SK-N-SH treated with all-trans-retinoic acid at 6 μM for 48 hours (cell line): ENCODE measurements at regions not wholly inside any gene's neighbourhood (a gene's known extent, or its start where the extent isn't known, plus 50 kb on each side); places are given as distances from the start of the nearest gene placed in this dataset.

Experiments used
- ATAC-seq: fragments of 200-7000 bp; cut with Tn5 transposase; 3 replicates; pipeline ENCODE4 v1.9.1; 2020; ENCODE audit warnings: mild to moderate bottlenecking, moderate library complexity
- ARNTL ChIP-seq: fragments of 450-650 bp; formaldehyde crosslinking; IDR thresholded peaks from 2 replicates; pipeline ENCODE4 v1.5.0; 2020; ENCODE audit warnings: low read depth, mild to moderate bottlenecking, moderate library complexity, borderline replicate concordance
- BACH2 ChIP-seq: fragments of 250-450 bp; sonication (Bioruptor Pico); IDR thresholded peaks from 2 replicates; pipeline ENCODE4 v1.9.0; 2021; ENCODE audit warnings: mild to moderate bottlenecking, borderline replicate concordance
- CSDC2 ChIP-seq: fragments of 250-450 bp; sonication (Bioruptor Pico); IDR thresholded peaks from 2 replicates; pipeline ENCODE4 v1.5.0; 2020; ENCODE audit warnings: mild to moderate bottlenecking, moderate library complexity
- ESRRG ChIP-seq: fragments of 250-450 bp; sonication (Bioruptor Pico); IDR thresholded peaks from 2 replicates; pipeline ENCODE4 v1.6.1; 2021; ENCODE audit warnings: mild to moderate bottlenecking
- GLIS3 ChIP-seq: fragments of 250-450 bp; sonication (Bioruptor Pico); IDR thresholded peaks from 2 replicates; pipeline ENCODE4 v1.5.0; 2020; ENCODE audit warnings: mild to moderate bottlenecking, moderate library complexity
- ISL1 ChIP-seq: fragments of 250-450 bp; sonication (Bioruptor Pico); IDR thresholded peaks from 2 replicates; pipeline ENCODE4 v2.1.2; 2022; ENCODE audit warnings: mild to moderate bottlenecking, moderate library complexity
- OSR1 ChIP-seq: fragments of 250-450 bp; sonication (Bioruptor Pico); IDR thresholded peaks from 2 replicates; pipeline ENCODE4 v1.8.0; 2022; ENCODE audit warnings: moderate library complexity, mild to moderate bottlenecking, inconsistent platforms
- PATZ1 ChIP-seq: fragments of 250-450 bp; sonication (Bioruptor Pico); IDR thresholded peaks from 2 replicates; pipeline ENCODE4 v1.8.0; 2020; ENCODE audit warnings: mild to moderate bottlenecking, moderate library complexity, borderline replicate concordance
- POU6F1 ChIP-seq: fragments of 250-450 bp; sonication (Bioruptor Pico); IDR thresholded peaks from 2 replicates; pipeline ENCODE4 v1.8.0; 2021; ENCODE audit warnings: low read depth, mild to moderate bottlenecking, moderate library complexity, borderline replicate concordance
- PPARA ChIP-seq: fragments of 250-450 bp; sonication (Bioruptor Pico); IDR thresholded peaks from 2 replicates; pipeline ENCODE4 v1.5.0; 2020; ENCODE audit warnings: mild to moderate bottlenecking, borderline replicate concordance
- RARB ChIP-seq: fragments of 250-450 bp; sonication (Bioruptor Pico); IDR thresholded peaks from 2 replicates; pipeline ENCODE4 v1.8.0; 2021; ENCODE audit warnings: mild to moderate bottlenecking, moderate library complexity
- SNAI2 ChIP-seq: fragments of 250-450 bp; sonication (Bioruptor Pico); IDR thresholded peaks from 2 replicates; pipeline ENCODE4 v1.5.0; 2020; ENCODE audit warnings: mild to moderate bottlenecking, moderate library complexity
- TCF4 ChIP-seq: fragments of 250-450 bp; sonication (Bioruptor Pico); IDR thresholded peaks from 2 replicates; pipeline ENCODE4 v1.8.0; 2021; ENCODE audit warnings: mild to moderate bottlenecking, moderate library complexity, borderline replicate concordance
- TOX ChIP-seq: fragments of 250-450 bp; sonication (Bioruptor Pico); IDR thresholded peaks from 2 replicates; pipeline ENCODE4 v1.8.0; 2021; ENCODE audit warnings: mild to moderate bottlenecking, moderate library complexity, borderline replicate concordance
- TSHZ2 ChIP-seq: fragments of 250-450 bp; sonication (Bioruptor Pico); IDR thresholded peaks from 2 replicates; pipeline ENCODE4 v1.5.0; 2020; ENCODE audit warnings: mild to moderate bottlenecking, moderate library complexity
- ZC3H10 ChIP-seq: fragments of 250-450 bp; sonication (Bioruptor Pico); IDR thresholded peaks from 2 replicates; pipeline ENCODE4 v1.5.1; 2021; ENCODE audit warnings: mild to moderate bottlenecking, moderate library complexity
- ZFP3 ChIP-seq: fragments of 250-450 bp; sonication (Bioruptor Pico); IDR thresholded peaks from 2 replicates; pipeline ENCODE4 v1.5.0; 2020; ENCODE audit warnings: mild to moderate bottlenecking, moderate library complexity
- ZFP30 ChIP-seq: fragments of 450-650 bp; formaldehyde crosslinking; IDR thresholded peaks from 2 replicates; pipeline ENCODE4 v1.5.0; 2022; ENCODE audit warnings: mild to moderate bottlenecking, moderate library complexity
- ZNF565 ChIP-seq: fragments of 450-650 bp; formaldehyde crosslinking; conservative IDR thresholded peaks from 2 replicates; pipeline ENCODE4 v1.5.0; 2020; ENCODE audit warnings: low read depth, mild to moderate bottlenecking, moderate library complexity
- ZNF70 ChIP-seq: fragments of 450-650 bp; formaldehyde crosslinking; IDR thresholded peaks from 2 replicates; pipeline ENCODE4 v1.5.0; 2020; ENCODE audit warnings: mild to moderate bottlenecking, moderate library complexity
- ZNF8 ChIP-seq: fragments of 450-650 bp; formaldehyde crosslinking; IDR thresholded peaks from 2 replicates; pipeline ENCODE4 v1.5.0; 2020; ENCODE audit warnings: mild to moderate bottlenecking, moderate library complexity
- TF ChIP-seq, protein P1 (sequence below): fragments of 250-450 bp; sonication (Bioruptor Pico); IDR thresholded peaks from 2 replicates; pipeline ENCODE4 v1.5.1; 2021; ENCODE audit warnings: mild to moderate bottlenecking, moderate library complexity
- TF ChIP-seq, protein P2 (sequence below): fragments of 250-450 bp; sonication (Bioruptor Pico); IDR thresholded peaks from 2 replicates; pipeline ENCODE4 v1.5.1; 2020; ENCODE audit warnings: low read depth, mild to moderate bottlenecking, moderate library complexity

DNA sequence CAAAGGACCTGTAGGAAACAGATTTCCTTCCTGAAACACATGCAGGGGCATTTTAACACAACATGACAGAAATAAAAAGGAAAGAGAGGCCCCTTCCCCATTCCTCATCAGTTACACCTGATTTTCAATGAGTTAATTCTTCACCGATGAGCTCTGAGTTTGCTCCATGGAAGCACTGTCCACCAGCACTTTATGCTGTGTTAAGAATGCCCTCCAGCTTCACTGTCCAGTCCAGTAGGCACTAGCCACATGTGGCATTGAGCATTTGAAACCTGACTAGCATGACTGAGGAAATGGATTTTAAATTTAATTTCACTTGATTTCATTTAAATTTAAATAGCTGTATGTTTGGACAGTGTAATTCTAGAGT is 217.2 kb upstream of the SLC10A2 start:
- ATAC-seq: no peak
- TF ChIP-seq GLIS3 (CRISPR knock-in tag) (no peak), ZNF70 (CRISPR knock-in tag) (no peak), RARB (CRISPR knock-in tag) (no peak), OSR1 (no peak), BACH2 (CRISPR knock-in tag) (no peak), SNAI2 (CRISPR knock-in tag) (no peak), ESRRG (no peak), ARNTL (CRISPR knock-in tag) (no peak), PATZ1 (CRISPR knock-in tag) (no peak), CSDC2 (CRISPR knock-in tag) (no peak), PPARA (CRISPR knock-in tag) (no peak), POU6F1 (no peak), TSHZ2 (CRISPR knock-in tag) (no peak), ISL1 (CRISPR knock-in tag) (no peak), TCF4 (CRISPR knock-in tag) (no peak), ZFP3 (CRISPR knock-in tag) (no peak), ZC3H10 (no peak), ZNF565 (CRISPR knock-in tag) (no peak)
- TF ChIP-seq, protein P1, sequence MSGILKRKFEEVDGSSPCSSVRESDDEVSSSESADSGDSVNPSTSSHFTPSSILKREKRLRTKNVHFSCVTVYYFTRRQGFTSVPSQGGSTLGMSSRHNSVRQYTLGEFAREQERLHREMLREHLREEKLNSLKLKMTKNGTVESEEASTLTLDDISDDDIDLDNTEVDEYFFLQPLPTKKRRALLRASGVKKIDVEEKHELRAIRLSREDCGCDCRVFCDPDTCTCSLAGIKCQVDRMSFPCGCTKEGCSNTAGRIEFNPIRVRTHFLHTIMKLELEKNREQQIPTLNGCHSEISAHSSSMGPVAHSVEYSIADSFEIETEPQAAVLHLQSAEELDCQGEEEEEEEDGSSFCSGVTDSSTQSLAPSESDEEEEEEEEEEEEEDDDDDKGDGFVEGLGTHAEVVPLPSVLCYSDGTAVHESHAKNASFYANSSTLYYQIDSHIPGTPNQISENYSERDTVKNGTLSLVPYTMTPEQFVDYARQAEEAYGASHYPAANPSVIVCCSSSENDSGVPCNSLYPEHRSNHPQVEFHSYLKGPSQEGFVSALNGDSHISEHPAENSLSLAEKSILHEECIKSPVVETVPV (CRISPR knock-in tag): no peak
- TF ChIP-seq, all 23 proteins: peak for 0

DNA sequence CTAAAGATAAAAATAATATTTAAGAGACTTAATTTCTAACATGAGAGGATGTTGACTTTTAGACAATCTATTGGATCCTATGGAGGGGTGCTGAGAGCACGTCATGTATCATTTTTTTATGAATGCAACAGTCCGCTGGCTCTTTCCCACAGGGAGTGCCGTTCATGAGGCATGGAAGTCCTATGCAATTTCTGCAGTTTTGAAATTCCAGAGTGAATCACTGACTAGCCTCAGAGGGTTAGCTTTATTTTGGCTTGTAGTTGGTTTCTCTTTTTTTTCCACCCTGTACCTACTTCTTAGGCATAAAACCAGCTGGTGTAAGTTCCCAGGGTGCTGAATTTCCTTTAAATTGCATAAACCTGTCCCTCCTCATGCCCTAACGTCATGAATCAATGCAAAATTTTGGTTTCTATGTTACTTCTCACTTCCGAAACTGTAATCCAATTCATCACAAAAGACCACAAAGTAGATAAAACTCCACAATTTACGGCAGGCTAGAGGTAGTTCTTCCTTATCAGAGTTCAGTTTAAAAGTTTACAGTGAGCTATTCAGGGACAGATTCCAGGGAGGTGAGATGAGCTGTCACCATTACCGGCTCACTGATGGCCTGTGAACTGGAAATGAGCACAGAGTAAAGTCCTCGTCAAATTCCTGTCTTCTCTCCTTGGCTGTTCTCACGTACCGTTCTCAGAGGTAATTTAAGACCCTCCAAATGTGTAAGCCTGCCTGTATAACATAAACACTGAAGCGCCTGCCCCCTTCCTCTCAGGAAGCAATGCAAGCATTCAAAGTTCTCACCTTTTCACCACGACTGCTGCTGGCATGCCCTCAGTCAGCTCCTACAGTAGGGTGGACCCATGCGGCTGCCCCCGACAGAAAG is 216.6 kb upstream of the SLC10A2 start:
- ATAC-seq: no peak
- TF ChIP-seq ESRRG: no peak
- TF ChIP-seq OSR1: no peak
- no peak for TF ChIP-seq ARNTL (CRISPR knock-in tag)
- TF ChIP-seq SNAI2 (CRISPR knock-in tag): no peak
- peak; percentile 61 for TF ChIP-seq ISL1 (CRISPR knock-in tag)
- no peak for TF ChIP-seq TCF4 (CRISPR knock-in tag)

DNA sequence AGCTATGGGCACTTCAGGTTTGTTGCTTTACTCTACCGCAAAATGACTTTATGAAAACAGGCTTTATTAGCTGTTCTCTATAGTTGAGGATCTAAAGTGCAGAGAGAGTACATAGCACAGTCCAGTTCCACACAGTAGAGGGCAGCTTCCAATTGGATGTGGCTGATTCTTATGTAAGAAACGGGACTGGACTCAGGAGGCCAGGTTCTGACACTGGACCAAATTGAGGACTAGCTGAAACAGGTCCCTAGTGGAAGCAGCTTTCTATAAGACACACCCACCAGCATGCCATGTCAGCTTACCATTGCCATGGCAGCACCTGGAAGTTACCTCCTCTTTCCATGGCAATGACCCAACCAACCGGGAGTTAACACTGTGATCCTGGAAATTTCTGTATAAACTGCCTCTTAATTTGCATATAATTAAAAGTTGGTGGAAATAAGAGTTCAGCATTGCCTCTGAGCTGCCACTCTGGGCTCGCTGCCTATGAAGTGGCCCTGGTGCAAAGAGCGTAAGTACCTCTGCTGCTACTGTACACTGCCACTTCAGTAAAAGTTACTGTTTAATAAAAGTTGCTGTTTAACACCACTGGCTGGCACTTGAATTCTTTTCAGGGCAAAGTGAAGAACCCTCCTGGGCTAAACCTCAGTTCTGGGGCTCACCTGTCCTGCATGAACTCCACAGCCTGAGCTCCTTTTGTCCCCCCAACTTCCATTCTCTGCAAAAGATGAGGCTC is 211.9 kb upstream of the SLC10A2 start:
- no peak for ATAC-seq
- TF ChIP-seq OSR1 (no peak), ISL1 (CRISPR knock-in tag) (no peak), ZC3H10 (no peak), ARNTL (CRISPR knock-in tag) (no peak), GLIS3 (CRISPR knock-in tag) (no peak), ZNF565 (CRISPR knock-in tag) (no peak), ESRRG (no peak), TCF4 (CRISPR knock-in tag) (no peak), PPARA (CRISPR knock-in tag) (no peak), ZFP30 (no peak), TOX (no peak), ZFP3 (CRISPR knock-in tag) (no peak), ZNF8 (CRISPR knock-in tag) (no peak)
- TF ChIP-seq, protein P1 (CRISPR knock-in tag): no peak
- TF ChIP-seq, protein P2, sequence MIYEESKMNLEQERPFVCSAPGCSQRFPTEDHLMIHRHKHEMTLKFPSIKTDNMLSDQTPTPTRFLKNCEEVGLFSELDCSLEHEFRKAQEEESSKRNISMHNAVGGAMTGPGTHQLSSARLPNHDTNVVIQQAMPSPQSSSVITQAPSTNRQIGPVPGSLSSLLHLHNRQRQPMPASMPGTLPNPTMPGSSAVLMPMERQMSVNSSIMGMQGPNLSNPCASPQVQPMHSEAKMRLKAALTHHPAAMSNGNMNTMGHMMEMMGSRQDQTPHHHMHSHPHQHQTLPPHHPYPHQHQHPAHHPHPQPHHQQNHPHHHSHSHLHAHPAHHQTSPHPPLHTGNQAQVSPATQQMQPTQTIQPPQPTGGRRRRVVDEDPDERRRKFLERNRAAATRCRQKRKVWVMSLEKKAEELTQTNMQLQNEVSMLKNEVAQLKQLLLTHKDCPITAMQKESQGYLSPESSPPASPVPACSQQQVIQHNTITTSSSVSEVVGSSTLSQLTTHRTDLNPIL (CRISPR knock-in tag): no peak
